HepG2 (cell line): ENCODE measurements at regions not wholly inside any gene's neighbourhood (a gene's known extent, or its start where the extent isn't known, plus 50 kb on each side); places are given as distances from the start of the nearest gene placed in this dataset.

ENCODE experiments used
- ATAC-seq: fragments of 200-7000 bp; cut with Tn5 transposase; 3 replicates; pipeline ENCODE4 v1.9.1; 2020; ENCODE audit warnings: mild to moderate bottlenecking, moderate library complexity
- BruUV-seq: library from RNA; stranded (reverse); fragments of 400-500 nt; replicated peaks from 2 replicates; lab custom pipeline; 2021; lab: Mats Ljungman, UMichigan
- CTCF ChIA-PET: fragments of 300-600 bp; formaldehyde crosslinking; extraction: SDS; loops from one replicate; lab custom pipeline; 2021; ENCODE audit warnings: low total read pairs, inconsistent platforms, low intra/inter-chr PET ratio; lab: Yijun Ruan, JAX
- POLR2A ChIA-PET: fragments of 350-600 bp; sonication (Branson Sonifier 250); formaldehyde crosslinking; loops from one replicate; lab custom pipeline; 2020; ENCODE audit warnings: antibody characterized with exemption, inconsistent platforms; lab: Yijun Ruan, JAX
- DNase-seq: peaks from one replicate; pipeline ENCODE4 v3.0.0-alpha.2; 2015; ENCODE audit warnings: low spot score
- FAIRE-seq: peaks from 3 replicates; lab custom pipeline; 2011; peaks lifted over from hg19 to GRCh38; lab: Jason Lieb, UNC
- H2AFZ ChIP-seq: one replicate; pipeline ENCODE4 v1.6.1; 2011; ENCODE audit warnings: low read length, inconsistent platforms
- H3K27ac ChIP-seq: fragments of 300-600 bp; 3 replicates; pipeline ENCODE4 v1.8.0; 2011; ENCODE audit warnings: mixed run types, mild to moderate bottlenecking, mixed read lengths, low read length, inconsistent platforms; ENCODE audit not compliant: insufficient read depth; ENCODE audit errors: extremely low read length
- H3K27me3 ChIP-seq, 2 experiments: fragments of 200-600 bp in 1 of 2; 2 replicates in 1 of 2; 3 replicates in 1 of 2; pipeline versions ENCODE4 v1.6.0 to v1.8.0; 2011; ENCODE audit warnings: low read length in 2 of 2, mild to moderate bottlenecking in 2 of 2, moderate library complexity in 2 of 2, inconsistent platforms in 1 of 2; ENCODE audit not compliant: insufficient read depth in 2 of 2, control insufficient read depth in 1 of 2
- H3K36me3 ChIP-seq, 2 experiments: fragments of 200-600 bp in 1 of 2; replicated peaks in 1 of 2; 2 replicates in 1 of 2; 3 replicates in 1 of 2; pipeline versions ENCODE4 v1.5.1 to v1.8.0; 2011; ENCODE audit warnings: low read length in 2 of 2, inconsistent platforms in 1 of 2; ENCODE audit not compliant: insufficient read depth in 2 of 2, control insufficient read depth in 1 of 2
- H3K4me1 ChIP-seq: 2 replicates; pipeline ENCODE4 v1.5.1; 2012; ENCODE audit warnings: low read length, inconsistent platforms; ENCODE audit not compliant: insufficient read depth
- H3K4me2 ChIP-seq: 2 replicates; pipeline ENCODE4 v1.6.0; 2011; ENCODE audit warnings: low read depth, low read length, inconsistent platforms
- H3K4me3 ChIP-seq, 3 experiments: fragments of 200-600 bp in 1 of 3; sonication (generic), shearing (Covaris generic) in 1 of 3; replicated peaks in 1 of 3; 2 replicates each; pipeline ENCODE4 v1.5.1; 2011 to 2016; ENCODE audit warnings: low read length in 3 of 3, inconsistent platforms in 2 of 3, low read depth in 2 of 3, mild to moderate bottlenecking in 2 of 3, control low read depth in 1 of 3, mixed read lengths in 1 of 3; ENCODE audit not compliant: insufficient read depth in 1 of 3
- H3K79me2 ChIP-seq: one replicate; pipeline ENCODE4 v1.6.1; 2011; ENCODE audit warnings: low read length, inconsistent platforms; ENCODE audit not compliant: insufficient read depth
- H3K9ac ChIP-seq: 2 replicates; pipeline ENCODE4 v1.6.0; 2011; ENCODE audit warnings: mild to moderate bottlenecking, low read depth, low read length, inconsistent platforms; ENCODE audit not compliant: insufficient read depth
- H3K9me3 ChIP-seq: 2 replicates; pipeline ENCODE4 v1.5.1; 2012; ENCODE audit warnings: mild to moderate bottlenecking, low read length
- H4K20me1 ChIP-seq: 2 replicates; pipeline ENCODE4 v1.6.0; 2011; ENCODE audit warnings: inconsistent platforms, mild to moderate bottlenecking, low read length, moderate library complexity; ENCODE audit not compliant: insufficient read depth
- AHR ChIP-seq: IDR thresholded peaks from 2 replicates; pipeline ENCODE4 v1.6.1; 2018; ENCODE audit warnings: missing genetic modification reagents, missing compliant biosample characterization
- CBX2 ChIP-seq, 2 experiments: fragments of 200-600 bp in 1 of 2; sonication (generic); formaldehyde crosslinking in 1 of 2; IDR thresholded peaks; 2 replicates each; pipeline versions ENCODE4 v1.7.0 to v1.8.1; 2018 to 2022; ENCODE audit warnings: low read depth in 2 of 2, low read length in 1 of 2, mild to moderate bottlenecking in 1 of 2, missing genetic modification reagents in 1 of 2
- CEBPB ChIP-seq: IDR thresholded peaks from 2 replicates; pipeline ENCODE4 v1.6.1; 2011; ENCODE audit warnings: low read depth, low read length, improper control_type of control experiment, borderline replicate concordance
- CENPT ChIP-seq: sonication (generic); formaldehyde crosslinking; IDR thresholded peaks from 2 replicates; pipeline ENCODE4 v1.8.0; 2022; ENCODE audit warnings: low read depth, mild to moderate bottlenecking, moderate library complexity, missing genetic modification reagents
- CREB1 ChIP-seq, 2 experiments: fragments of 450-650 bp in 1 of 2; IDR thresholded peaks; 2 replicates each; pipeline ENCODE4 v1.6.1; 2016 to 2017; ENCODE audit warnings: control low read depth in 1 of 2, mild to moderate bottlenecking in 1 of 2, missing compliant biosample characterization in 1 of 2, missing genetic modification characterization in 1 of 2
- GABPA ChIP-seq, 2 experiments: IDR thresholded peaks; 2 replicates each; pipeline ENCODE4 v1.6.1; 2011 to 2016; ENCODE audit warnings: low read depth in 2 of 2, low read length in 1 of 2, missing biosample characterization in 1 of 2, missing genetic modification characterization in 1 of 2
- NFIC ChIP-seq: IDR thresholded peaks from 2 replicates; pipeline ENCODE4 v1.6.1; 2012; ENCODE audit warnings: mild to moderate bottlenecking, low read length, inconsistent platforms
- NFYB ChIP-seq: sonication (generic); formaldehyde crosslinking; IDR thresholded peaks from 2 replicates; pipeline ENCODE4 v1.4.0; 2020; ENCODE audit warnings: missing genetic modification reagents
- NFYC ChIP-seq: IDR thresholded peaks from 2 replicates; pipeline ENCODE4 v1.6.1; 2016; ENCODE audit warnings: missing genetic modification reagents, missing compliant biosample characterization
- REL ChIP-seq: sonication (generic); formaldehyde crosslinking; conservative IDR thresholded peaks from 2 replicates; pipeline ENCODE4 v1.8.0; 2022; ENCODE audit warnings: mild to moderate bottlenecking, missing genetic modification reagents, moderate library complexity
- THAP11 ChIP-seq: IDR thresholded peaks from 2 replicates; pipeline ENCODE4 v1.6.1; 2016; ENCODE audit warnings: missing biosample characterization, missing genetic modification reagents
- ZBTB7A ChIP-seq: sonication (generic); formaldehyde crosslinking; IDR thresholded peaks from 2 replicates; pipeline ENCODE4 v1.8.0; 2022; ENCODE audit warnings: mild to moderate bottlenecking, missing genetic modification reagents
- ZNF234 ChIP-seq: sonication (generic); formaldehyde crosslinking; conservative IDR thresholded peaks from 2 replicates; pipeline ENCODE4 v1.5.1; 2020; ENCODE audit warnings: mild to moderate bottlenecking, missing genetic modification reagents
- ZNF331 ChIP-seq: sonication (generic); formaldehyde crosslinking; IDR thresholded peaks from 2 replicates; pipeline ENCODE4 v1.4.0; 2020; ENCODE audit warnings: missing genetic modification reagents
- ZNF354B ChIP-seq: sonication (generic); formaldehyde crosslinking; IDR thresholded peaks from 2 replicates; pipeline ENCODE4 v1.8.0; 2022; ENCODE audit warnings: mild to moderate bottlenecking, missing genetic modification reagents
- ZNF567 ChIP-seq: sonication (generic); formaldehyde crosslinking; IDR thresholded peaks from 2 replicates; pipeline ENCODE4 v1.8.1; 2023; ENCODE audit warnings: mild to moderate bottlenecking, missing genetic modification reagents, borderline replicate concordance
- WGBS: methylation state at CpG from one replicate; pipeline ENCODE4 v1.1.6; 2017; ENCODE audit warnings: low lambda C conversion rate; 5-methylcytosine and 5-hydroxymethylcytosine counted together
- in situ Hi-C: cut with HindIII; loops from 2 replicates; pipeline ENCODE4 v1.10.0; 2017; ENCODE audit warnings: low pct_unique_long_range_greater_than_20kb; ENCODE audit not compliant: extremely low pct_ligation_motif_present
- intact Hi-C: fragments of 100-400 bp; cut with micrococcal nuclease; formaldehyde crosslinking; loops from one replicate; pipeline ENCODE4 v1.10.0; 2022; ENCODE audit not compliant: unreplicated experiment
- TF ChIP-seq, protein P1 (sequence below), 2 experiments: sonication (generic) in 1 of 2; formaldehyde crosslinking in 1 of 2; IDR thresholded peaks; 2 replicates each; pipeline versions ENCODE4 v1.5.1 to v1.6.1; 2011 to 2020; ENCODE audit warnings: borderline replicate concordance in 1 of 2, low read depth in 1 of 2, low read length in 1 of 2, mild to moderate bottlenecking in 1 of 2, missing genetic modification reagents in 1 of 2, moderate library complexity in 1 of 2
- TF ChIP-seq, protein P2 (sequence below): sonication (generic); formaldehyde crosslinking; conservative IDR thresholded peaks from 2 replicates; pipeline ENCODE4 v1.8.1; 2023; ENCODE audit warnings: missing genetic modification reagents

DNA sequence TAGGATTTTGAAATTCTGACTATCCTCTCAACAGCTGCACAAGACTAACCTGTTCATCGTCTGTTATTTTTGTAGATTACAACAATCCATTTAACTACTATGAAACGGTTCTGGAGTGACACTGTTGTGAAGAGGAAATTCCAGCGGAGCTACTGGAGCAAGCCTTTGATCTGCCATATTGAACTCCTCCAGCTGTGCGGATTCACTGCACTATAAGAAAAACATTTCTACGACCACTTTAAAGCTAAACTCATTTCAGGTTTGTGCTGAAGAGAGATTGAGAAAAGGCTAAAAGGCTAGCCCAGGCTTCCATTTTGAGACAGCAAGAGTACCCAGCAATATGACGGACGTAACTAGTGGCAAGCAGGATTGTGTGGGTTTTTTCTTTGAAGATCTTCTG is 104.9 kb upstream of the ANKH start:
- H3K27ac ChIP-seq = no peak overlapping the region
- ATAC-seq (no peak), FAIRE-seq (no peak)

DNA sequence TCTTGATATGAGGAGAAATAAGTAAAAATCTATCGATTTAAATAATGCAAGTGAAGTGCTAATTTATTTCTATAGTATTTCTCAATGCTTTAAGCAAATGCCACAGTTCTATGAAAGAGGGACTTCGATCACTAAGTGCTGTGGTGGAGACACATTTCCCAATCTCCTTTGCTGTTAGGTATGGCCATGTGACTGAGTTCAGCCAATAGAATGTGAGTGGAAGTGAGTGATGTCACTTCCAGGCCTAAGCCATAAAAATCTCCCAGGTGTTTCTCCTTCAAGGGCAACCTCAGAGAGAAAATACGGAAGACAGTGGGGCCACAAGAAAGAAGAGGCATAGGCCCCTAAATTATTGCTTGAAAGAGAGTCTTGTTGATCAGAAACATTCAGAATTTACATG is 100.3 kb upstream of the ANKH start:
- Histone ChIP-seq H3K4me2 (peak overlapping the region; percentile 6; the same call in 1 of the 2 replicates), H3K36me3 (no peaks in the 10 kb centered on the region), H3K9me3 (no peaks in the 10 kb centered on the region), H3K27ac (no peak overlapping the region), H3K9ac (no peak overlapping the region), H3K4me3 (no peak overlapping the region), H2AFZ (no peak overlapping the region), H4K20me1 (no peaks in the 10 kb centered on the region), H3K27me3 (no peaks in the 10 kb centered on the region), H3K4me1 (peaks cover 44% of the 10 kb centered on the region), H3K79me2 (no peaks in the 10 kb centered on the region)
- FAIRE-seq (no peak), DNase-seq (peak; percentile 12), ATAC-seq (peak; percentile 55; the same call in 2 of the 3 replicates)
- BruUV-seq = no TSS peak
- WGBS = 32% methylated on average over 3 of the region's 3 CpGs
- POLR2A ChIA-PET = no interaction called here
- intact Hi-C loops = no loop called here
- CTCF ChIA-PET = no interaction called here
- in situ Hi-C loops = no loop called here
- peak; percentile 85 for TF ChIP-seq NFYB (CRISPR knock-in tag)
- TF ChIP-seq NFYC (CRISPR knock-in tag) = peak; percentile 78
- TF ChIP-seq ZBTB7A (CRISPR knock-in tag) = no peak
- TF ChIP-seq GABPA (IDR thresholded peaks at IDR 0.05; ENCODE audit: low read depth, low read length) = no peak
- TF ChIP-seq GABPA (CRISPR knock-in tag; IDR thresholded peaks at IDR 0.05; ENCODE audit: low read depth) = peak; percentile 22; the same call in 1 of the 2 replicates
- TF ChIP-seq REL (CRISPR knock-in tag) = no peak
- TF ChIP-seq ZNF354B (CRISPR knock-in tag) = no peak
- TF ChIP-seq THAP11 = 0 out of 2 replicates have a peak, but pooled peaks have one; percentile 21
- TF ChIP-seq CEBPB = peak; percentile 33; the same call in 1 of the 2 replicates
- TF ChIP-seq CENPT (CRISPR knock-in tag) = no peak
- peak; percentile 9; the same call in 1 of the 2 replicates for TF ChIP-seq CREB1 (IDR thresholded peaks at IDR 0.05)
- no peak for TF ChIP-seq CREB1 (CRISPR knock-in tag; IDR thresholded peaks at IDR 0.05)
- TF ChIP-seq, protein P1, sequence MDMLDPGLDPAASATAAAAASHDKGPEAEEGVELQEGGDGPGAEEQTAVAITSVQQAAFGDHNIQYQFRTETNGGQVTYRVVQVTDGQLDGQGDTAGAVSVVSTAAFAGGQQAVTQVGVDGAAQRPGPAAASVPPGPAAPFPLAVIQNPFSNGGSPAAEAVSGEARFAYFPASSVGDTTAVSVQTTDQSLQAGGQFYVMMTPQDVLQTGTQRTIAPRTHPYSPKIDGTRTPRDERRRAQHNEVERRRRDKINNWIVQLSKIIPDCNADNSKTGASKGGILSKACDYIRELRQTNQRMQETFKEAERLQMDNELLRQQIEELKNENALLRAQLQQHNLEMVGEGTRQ (IDR thresholded peaks at IDR 0.05; ENCODE audit: low read depth, low read length) = peak; percentile 77
- TF ChIP-seq, protein P1 (CRISPR knock-in tag; IDR thresholded peaks at IDR 0.05; ENCODE audit: borderline replicate concordance) = peak; percentile 78; the same call in 1 of the 2 replicates

More for the DNA sequence above, 104.9 kb upstream of the ANKH start:
- CTCF ChIA-PET = no interaction called here
- DNase-seq = no peak
- BruUV-seq = no TSS peak
- intact Hi-C loops = no loop called here
- no peaks in the 10 kb centered on the region for H4K20me1 ChIP-seq
- no peak overlapping the region for H2AFZ ChIP-seq
- POLR2A ChIA-PET = no interaction called here
- H3K4me2 ChIP-seq = no peak overlapping the region
- H3K9ac ChIP-seq = no peak overlapping the region
- H3K36me3 ChIP-seq = no peaks in the 10 kb centered on the region
- no peak overlapping the region for H3K4me3 ChIP-seq
- in situ Hi-C loops = no loop called here
- 75% methylated on average over 7 of the region's 7 CpGs for WGBS
- no peaks in the 10 kb centered on the region for H3K27me3 ChIP-seq
- peaks cover 59% of the 10 kb centered on the region for H3K4me1 ChIP-seq
- H3K9me3 ChIP-seq = peaks cover 7% of the 10 kb centered on the region
- TF ChIP-seq THAP11 (no peak), CBX2 (IDR thresholded peaks at IDR 0.05; ENCODE audit: low read depth, low read length) (no peak), CBX2 (CRISPR knock-in tag; IDR thresholded peaks at IDR 0.05; ENCODE audit: low read depth) (no peak), ZNF567 (CRISPR knock-in tag) (no peak), AHR (CRISPR knock-in tag) (no peak), ZNF234 (CRISPR knock-in tag) (no peak), ZNF331 (CRISPR knock-in tag) (no peak), ZBTB7A (CRISPR knock-in tag) (no peak), NFIC (no peak)
- TF ChIP-seq, protein P2, sequence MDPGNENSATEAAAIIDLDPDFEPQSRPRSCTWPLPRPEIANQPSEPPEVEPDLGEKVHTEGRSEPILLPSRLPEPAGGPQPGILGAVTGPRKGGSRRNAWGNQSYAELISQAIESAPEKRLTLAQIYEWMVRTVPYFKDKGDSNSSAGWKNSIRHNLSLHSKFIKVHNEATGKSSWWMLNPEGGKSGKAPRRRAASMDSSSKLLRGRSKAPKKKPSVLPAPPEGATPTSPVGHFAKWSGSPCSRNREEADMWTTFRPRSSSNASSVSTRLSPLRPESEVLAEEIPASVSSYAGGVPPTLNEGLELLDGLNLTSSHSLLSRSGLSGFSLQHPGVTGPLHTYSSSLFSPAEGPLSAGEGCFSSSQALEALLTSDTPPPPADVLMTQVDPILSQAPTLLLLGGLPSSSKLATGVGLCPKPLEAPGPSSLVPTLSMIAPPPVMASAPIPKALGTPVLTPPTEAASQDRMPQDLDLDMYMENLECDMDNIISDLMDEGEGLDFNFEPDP (CRISPR knock-in tag) = no peak
- no peaks in the 10 kb centered on the region for H3K79me2 ChIP-seq
